ENCODE measurements at regions not wholly inside any gene's neighbourhood (a gene's known extent, or its start where the extent isn't known, plus 50 kb on each side); places are given as distances from the start of the nearest gene placed in this dataset.
"Not testable (repeated sequence)": the region's sequence is repeated elsewhere in the genome, so short reads cannot be mapped to it uniquely, and the experiment has no call there.

GRCh38 chr10:28733245-28733644 is 55.9 kb downstream of the BAMBI start:
- DNase-seq: no peak

- no peak for DNase-seq
Observed at GRCh38 chr10:28733647-28734046, 56.3 kb downstream of the BAMBI start.

DNA sequence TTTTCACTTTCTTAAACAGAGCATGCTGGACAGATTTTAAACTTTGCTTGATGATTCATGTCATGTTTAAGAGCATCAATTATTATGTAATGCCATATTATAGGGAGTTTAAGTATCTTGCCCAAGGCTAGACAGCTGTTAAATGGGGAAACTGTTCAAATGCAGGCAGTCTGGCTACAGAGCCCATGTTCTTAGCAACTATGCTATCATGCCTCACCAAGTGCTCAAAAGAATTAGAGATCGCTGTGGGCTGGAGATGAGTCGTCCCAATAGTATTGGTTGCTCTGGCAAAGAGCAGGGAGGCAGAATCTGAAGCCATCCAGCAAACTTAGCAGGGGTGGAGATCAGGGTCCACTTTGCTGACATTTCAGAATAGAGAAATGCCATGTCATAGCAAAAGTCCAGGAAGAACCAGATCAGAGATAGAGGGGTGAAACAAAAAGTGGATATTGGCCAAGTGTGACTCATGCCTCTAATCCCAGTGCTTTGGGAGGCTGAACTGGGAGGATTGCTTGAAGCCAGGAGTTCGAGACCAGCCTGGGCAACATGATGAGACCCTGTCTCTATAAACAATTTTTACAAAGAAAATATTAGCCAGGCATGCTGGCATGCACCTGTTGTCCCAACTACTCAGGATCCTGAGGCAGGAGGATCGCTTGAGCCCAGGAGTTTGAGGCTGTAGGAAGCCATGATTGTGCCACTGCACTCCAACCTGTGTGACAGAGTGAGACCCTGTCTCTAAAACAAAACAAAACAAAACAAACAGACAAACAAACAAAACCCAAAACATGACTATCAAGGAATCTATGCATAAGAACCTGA is 57.8 kb downstream of the BAMBI start:
- no peak for DNase-seq

DNA sequence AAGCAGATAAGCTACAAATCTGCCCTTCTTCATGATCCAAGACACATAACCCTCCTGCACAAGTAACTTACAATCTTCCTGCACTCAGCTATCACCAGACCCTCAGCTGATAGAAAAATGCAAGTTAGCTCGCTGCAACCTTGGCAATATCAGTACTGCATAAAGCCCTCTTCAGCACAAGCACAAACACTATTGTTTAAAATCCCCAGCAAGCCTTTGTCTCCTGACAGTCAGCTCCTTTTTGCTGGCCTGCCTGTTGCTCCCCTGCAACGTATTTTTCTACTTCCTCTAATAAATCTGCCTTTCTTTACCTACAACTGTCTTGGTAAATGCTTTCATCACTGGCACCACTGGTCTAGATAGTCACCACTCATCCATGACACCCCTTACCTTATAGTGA is 59.8 kb downstream of the BAMBI start:
- DNase-seq: no peak

DNA sequence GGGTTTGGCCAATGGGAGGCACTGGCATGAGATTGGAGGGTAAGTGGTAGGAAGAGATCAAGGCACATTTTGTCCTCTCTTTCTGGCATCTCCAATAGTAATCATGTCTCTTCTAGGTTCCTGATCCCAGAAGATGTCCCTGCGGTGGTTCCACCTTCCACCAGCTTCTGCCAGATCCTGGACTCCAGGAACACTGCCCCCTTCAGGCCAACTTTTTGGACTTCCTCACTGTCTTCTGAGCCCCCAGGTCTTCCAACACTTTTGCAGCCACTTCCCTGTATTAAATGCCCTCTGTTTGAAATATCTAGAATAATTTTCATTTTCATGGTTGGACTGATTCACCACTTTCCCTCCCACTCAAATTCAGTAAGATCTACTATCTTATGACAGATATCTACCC is 60.9 kb downstream of the BAMBI start:
- DNase-seq: no peak

GRCh38 chr10:28743576-28743975 is 66.3 kb downstream of the BAMBI start:
- no peak for DNase-seq

- DNase-seq: no peak
Observed at GRCh38 chr10:28744069-28744768, 66.9 kb downstream of the BAMBI start.

GRCh38 chr10:28754930-28755718 is 77.8 kb downstream of the BAMBI start:
- no peak for DNase-seq

GRCh38 chr10:28761084-28761846 is 83.9 kb downstream of the BAMBI start:
- DNase-seq: no peak

- no peak for DNase-seq
Observed at GRCh38 chr10:28763471-28764170, 86.3 kb downstream of the BAMBI start.

GRCh38 chr10:28765641-28766040 is 88.3 kb downstream of the BAMBI start:
- no peak for DNase-seq

- peak; percentile 15 for DNase-seq
Observed at GRCh38 chr10:28768227-28768626, 90.9 kb downstream of the BAMBI start.

- DNase-seq: peak; percentile 1
Observed at GRCh38 chr10:28769091-28769604, 91.8 kb downstream of the BAMBI start.

DNA sequence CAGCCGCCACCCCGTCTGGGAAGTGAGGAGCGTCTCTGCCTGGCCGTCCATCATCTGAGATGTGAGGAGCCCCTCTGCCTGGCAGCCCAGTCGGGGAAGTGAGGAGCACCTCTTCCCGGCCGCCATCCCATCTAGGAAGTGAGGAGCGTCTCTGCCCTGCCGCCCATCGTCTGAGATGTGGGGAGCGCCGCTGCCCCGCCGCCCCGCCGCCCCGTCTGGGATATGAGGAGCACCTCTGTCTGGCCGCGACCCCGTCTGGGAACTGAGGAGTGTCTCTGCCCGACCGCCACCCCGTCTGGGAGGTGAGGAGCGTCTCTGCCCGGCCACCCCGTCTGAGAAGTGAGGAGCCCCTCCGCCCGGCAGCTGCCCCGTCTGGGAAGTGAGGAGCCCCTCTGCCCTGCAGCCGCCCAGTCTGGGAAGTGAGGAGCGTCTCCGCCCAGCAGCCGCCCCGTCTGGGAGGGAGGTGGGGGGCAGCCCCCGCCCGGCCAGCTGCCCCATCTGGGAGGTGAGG is 94.3 kb downstream of the BAMBI start:
- not testable (repeated sequence) for DNase-seq

DNA sequence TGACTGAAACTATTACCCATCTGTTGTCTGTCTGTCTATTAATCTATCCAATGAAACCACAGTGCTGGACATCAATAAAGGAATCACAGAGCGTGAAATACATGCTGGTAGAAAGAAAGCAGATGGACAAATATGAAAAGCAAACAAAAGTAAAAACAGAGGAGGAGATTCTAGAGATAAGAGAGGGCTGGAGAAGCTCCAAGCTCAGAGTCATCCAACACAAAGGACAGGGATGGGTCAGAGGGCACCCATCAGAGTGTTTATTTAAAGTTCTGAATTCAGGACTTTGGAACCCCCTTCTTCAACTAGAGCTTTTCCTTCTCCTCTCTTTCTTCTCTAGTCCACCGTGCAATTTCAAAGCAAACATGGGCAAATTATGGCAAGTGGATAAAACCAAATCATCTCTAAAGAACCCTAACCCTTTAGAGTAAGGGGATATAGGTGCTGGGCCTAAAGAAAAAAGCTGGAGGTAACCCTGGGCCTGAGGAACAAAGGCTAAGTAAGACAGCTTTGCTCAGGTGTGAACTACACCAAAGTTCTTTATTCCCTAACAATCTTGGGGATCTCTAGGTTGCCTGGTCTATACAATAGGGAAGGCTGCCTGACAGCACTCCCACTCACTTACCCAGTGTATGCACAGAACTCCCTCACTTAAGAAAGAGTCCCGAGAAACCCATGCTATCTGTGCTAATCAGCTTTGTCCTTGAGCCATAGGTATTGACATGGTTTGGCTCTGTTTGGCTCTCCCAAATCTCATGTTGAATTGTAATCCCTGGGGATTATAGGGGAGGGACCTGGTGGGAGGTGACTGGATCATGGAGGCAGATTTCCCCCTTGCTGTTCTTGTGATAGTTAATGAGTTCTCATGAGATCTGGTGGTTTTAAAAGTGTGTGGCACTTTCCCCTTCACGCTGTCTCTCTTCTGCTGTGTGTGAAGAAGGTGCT is 97.0 kb downstream of the BAMBI start:
- DNase-seq: no peak

GRCh38 chr10:28775773-28776172 is 98.5 kb downstream of the BAMBI start:
- no peak for DNase-seq

DNA sequence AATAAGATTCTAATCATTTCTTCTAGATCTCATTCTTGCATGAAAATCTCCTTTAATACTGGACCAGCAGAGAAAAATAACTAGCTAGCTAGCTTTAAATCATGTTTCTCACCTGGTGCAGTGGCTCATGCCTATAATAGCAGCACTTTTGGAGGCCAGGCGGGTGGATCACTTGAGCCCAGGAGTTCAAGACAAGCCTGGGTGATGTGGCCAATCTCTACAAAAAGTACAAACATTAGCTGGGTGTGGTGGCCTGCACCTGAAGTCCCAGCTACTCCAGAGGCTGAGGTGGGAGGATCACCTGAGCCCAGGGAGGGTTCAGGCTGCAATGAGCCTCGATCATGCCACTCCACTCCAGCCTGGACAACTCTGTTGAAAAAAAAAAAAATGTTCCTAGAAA is 99.2 kb downstream of the BAMBI start:
- no peak for DNase-seq

DNA sequence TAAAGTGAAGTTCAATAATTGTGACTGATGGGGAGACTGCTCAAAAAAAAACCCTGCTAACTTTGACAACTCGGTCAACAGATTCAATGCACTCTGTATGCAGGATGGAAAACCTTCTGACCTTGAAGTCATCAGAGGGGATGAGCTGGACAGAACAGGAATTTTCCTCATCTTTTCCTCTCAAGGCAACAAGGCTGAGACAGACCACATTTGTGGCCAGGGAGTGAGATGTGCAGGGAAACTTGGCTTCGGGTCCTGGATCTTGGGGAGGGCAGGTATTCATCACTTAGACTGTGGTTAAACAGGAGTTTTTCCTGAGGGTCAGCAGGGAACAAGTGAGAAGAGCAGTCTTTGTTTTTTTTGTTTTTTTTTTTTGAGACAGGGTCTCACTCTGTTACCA is 100.6 kb downstream of the BAMBI start:
- no peak for DNase-seq

GRCh38 chr10:28778524-28778923 is 101.2 kb downstream of the BAMBI start:
- no peak for DNase-seq

DNA sequence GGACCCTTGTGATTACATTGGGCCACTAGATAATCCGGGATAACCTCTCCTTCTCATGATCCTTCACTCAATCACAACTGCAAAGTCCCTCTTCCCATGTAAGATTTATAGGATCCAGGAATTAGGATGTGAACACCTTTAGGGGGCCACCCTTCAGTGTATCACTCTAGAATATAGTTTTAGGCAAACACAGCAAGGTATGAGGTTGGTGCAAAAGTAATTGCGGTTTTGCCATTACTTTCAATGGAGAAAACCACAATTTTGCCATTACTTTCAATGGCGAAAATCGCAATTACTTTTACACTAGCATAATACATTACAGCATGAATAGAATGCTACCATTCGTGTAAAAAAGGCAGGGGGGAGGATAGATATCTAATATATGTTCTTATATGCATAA is 104.0 kb downstream of the BAMBI start:
- DNase-seq: no peak

GRCh38 chr10:28783087-28783486 is 105.8 kb downstream of the BAMBI start:
- DNase-seq: no peak
